GM18502 (cell line): ENCODE measurements at regions not wholly inside any gene's neighbourhood (a gene's known extent, or its start where the extent isn't known, plus 50 kb on each side); places are given as distances from the start of the nearest gene placed in this dataset.
A peak's percentile ranks its signal among the peaks of the same experiment; 100 is the strongest.

ENCODE experiments used
- ATAC-seq: cut with Tn5 transposase; IDR thresholded peaks from one replicate; pipeline ENCODE4 v1.9.1; 2021; ENCODE audit warnings: mild to moderate bottlenecking; ENCODE audit not compliant: unreplicated experiment, poor library complexity

DNA sequence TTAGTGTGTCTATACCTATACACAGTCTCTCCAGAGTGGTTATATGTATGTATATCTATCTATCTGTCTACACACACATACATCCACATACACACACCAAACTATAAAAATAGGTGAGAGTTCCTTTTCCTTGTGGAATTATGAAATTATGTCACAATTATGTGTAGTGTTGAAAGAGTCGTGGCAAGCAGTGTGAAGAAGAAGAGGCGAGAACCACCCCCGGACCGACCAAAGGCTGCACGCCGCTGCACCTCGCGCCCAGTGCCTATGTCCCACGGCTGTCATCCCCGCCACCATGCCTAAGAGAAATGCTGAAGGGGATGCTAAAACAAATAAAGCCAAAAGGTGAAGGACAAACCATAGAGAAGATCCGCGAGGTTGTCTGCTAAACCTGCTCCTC, 95.0 kb upstream of the RAP2B start:
- no peak for ATAC-seq

DNA sequence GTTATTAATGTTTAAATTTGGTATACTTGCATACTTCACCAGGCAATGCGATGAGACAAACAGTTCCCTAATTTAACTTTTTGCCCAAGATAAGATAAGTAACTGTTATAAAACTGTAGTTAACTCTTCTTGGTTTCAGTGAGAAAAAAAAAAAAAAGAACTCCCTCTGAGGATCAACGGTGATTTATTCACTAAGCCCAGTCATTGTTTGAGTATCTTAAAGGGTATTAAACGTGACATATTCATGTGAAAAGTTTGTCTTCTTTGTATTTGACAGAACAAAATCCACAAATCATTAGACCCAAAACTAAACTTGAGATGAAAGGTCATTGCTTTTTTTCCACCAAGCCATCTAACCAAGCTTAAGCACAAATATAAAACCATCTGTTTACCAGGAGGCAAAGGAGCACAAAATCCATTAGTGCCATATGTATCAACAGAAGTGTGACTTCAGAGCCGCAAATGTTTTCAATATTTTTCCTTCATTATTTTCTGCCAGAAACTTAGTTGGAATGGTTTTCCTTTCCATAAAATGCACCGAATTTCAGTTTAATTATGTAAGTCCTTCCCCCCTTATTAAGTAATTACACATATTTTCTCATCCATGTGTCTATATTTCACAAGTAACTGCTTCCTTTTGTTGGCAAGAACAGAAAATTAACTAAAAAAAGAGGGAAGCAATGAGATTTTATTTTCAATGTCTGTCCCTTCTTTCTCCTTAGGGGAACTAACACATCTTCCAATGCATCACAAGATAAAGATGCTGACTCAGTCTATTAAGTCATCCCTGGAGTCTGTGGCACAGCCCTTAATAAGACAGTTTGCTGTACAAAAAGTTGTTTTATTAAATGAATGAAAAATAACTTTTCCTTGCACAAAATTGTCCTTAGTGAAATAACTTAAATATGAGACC, 92.2 kb upstream of the RAP2B start:
- ATAC-seq = no peak

DNA sequence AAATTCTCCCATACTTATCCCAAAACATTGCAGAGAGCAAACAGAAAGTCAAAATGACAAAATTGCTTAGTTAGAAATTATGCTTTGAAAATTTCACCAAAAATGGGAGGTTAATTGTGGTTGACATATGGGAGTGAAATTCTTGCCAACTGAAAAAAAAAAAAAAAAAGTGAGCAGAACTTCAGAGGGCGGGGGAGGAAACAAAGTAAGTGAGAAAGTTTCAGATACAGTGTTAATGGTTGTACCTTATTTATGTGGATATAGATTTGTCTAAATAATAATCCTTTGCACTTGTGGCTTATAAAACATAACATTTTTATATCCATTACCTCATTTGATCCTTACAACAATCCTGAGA, 91.5 kb upstream of the RAP2B start:
- no peak for ATAC-seq

DNA sequence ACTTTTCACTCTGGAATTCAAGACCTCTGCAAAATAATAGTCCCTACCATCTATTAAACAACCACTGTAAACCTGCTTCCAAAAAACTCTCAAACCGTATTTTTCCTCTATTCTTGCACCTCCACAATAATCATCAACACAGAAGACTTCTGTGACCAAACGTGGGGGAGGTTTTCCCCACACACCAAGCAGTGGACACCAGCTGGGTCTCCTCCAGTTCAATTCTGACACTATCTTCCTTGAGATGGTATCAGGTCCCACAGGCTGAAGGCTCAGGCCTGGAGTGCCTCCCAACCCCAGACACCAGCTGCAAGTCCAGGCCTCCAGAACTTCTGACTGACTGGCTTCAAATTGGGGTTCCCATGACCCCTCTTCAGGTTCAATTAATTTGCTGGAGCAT, 89.6 kb upstream of the RAP2B start:
- no peak for ATAC-seq

DNA sequence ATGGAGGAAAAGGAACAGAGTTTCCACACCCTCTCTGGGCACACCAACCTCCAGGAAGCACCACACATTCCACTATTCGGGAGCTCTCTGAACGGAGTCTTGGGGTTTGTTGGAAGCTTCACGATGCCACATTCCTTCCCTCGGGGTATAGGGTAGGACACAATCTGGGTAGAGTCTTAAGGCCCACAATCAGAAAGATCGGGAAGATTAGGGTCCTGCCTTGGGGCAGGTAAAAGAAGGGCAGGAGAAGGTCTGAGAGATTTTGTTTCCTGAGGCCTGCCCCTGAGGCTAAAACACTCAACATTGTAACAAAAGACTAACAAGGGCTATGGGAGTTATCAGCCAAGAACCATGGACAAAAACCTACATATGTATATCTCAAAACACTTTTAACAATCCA, 89.2 kb upstream of the RAP2B start:
- no peak for ATAC-seq

DNA sequence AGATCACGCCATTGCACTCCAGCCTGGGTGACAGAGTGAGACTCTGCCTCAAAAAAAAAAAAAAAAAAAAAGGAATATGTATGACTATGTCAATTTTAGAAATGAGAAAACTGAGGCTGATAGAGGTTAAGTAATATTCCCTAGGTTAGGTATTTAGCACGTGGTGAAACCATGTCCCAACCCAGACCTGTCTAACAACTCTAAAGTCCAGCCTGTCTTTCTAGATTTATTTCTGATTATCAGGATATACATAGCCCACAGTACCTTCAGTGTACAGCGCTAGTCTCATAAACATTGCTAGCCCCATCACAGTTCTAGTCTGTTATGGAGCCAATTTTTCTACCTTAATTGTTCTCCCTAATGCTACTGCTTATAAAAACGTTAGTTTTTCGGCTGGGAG, 88.4 kb upstream of the RAP2B start:
- ATAC-seq = no peak

DNA sequence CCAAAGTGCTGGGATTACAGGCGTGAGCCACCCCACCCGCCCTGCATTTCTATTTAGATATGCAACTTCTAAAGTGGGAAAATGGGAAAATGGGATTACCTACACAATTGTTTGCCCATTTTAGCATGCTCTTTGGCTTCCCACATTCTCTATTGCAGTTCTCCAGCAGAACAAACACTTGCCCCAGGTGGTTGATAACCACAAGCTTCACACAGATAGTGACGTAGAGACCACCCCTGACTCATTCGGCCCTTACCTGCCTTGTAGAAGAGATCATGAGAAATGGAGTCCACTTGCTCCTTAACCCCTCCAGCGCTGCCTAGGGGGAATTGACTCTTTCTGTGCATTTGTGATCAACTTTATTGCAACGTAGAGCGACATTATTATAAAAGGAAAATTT, 83.2 kb upstream of the RAP2B start:
- no peak for ATAC-seq

DNA sequence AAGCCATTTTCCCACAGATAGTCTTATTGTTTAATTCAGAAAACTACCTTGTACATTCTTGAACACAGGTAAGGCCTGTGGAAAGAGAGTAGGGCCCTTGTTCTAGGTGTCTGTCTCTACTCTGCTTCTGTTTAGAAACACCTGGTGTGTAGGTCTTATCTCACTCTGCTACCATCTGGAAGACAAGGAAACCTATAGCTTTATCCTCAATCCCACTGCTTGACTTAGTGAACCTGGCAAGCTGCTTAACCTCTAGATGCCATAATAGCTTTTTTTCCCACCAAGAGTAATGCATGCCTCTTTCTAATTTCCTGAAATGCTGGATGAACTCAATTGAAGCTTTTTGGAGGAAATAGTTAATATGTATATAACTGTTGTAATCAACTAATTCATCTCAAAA, 82.6 kb upstream of the RAP2B start:
- no peak for ATAC-seq

DNA sequence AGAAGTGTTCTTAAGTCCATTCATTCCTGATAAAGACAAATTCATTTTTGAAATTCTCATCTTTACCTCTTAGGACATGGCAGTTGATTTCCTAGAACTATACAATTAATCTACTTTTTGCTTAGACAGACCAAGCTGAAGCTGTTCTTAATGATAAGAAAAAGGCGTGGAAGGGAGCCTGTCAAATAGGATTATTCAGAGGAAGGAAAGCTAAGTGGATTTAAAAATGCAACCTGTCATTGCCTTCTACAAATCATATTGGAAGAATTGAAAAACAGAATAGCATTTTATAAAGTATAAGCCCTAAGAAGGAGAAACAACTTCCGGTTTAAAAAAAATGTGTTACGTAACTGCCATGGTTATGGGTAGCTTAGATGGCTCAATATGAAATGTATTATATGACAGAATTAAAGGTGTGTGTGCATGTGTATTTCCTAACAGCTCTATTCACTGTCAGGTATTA, 81.2 kb upstream of the RAP2B start:
- ATAC-seq = no peak

DNA sequence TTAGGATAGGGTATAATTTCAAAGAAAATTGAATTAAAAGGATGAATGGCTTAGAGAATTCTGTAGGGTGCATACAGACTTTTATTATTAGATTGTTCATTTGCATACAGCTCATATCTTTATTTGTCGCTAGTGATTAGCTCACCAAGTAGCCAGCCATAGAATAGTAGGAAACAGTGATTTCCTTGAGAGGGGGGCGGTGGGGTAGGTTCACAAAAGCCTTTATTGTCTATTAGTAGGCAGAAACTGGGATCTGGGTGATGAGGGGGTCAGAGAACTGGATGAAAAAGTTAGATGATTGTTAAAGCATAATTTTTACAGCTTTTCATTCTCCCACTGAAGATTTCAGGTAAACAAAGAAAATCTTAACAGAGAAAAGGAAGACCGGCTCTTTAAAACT, 77.6 kb upstream of the RAP2B start:
- no peak for ATAC-seq

DNA sequence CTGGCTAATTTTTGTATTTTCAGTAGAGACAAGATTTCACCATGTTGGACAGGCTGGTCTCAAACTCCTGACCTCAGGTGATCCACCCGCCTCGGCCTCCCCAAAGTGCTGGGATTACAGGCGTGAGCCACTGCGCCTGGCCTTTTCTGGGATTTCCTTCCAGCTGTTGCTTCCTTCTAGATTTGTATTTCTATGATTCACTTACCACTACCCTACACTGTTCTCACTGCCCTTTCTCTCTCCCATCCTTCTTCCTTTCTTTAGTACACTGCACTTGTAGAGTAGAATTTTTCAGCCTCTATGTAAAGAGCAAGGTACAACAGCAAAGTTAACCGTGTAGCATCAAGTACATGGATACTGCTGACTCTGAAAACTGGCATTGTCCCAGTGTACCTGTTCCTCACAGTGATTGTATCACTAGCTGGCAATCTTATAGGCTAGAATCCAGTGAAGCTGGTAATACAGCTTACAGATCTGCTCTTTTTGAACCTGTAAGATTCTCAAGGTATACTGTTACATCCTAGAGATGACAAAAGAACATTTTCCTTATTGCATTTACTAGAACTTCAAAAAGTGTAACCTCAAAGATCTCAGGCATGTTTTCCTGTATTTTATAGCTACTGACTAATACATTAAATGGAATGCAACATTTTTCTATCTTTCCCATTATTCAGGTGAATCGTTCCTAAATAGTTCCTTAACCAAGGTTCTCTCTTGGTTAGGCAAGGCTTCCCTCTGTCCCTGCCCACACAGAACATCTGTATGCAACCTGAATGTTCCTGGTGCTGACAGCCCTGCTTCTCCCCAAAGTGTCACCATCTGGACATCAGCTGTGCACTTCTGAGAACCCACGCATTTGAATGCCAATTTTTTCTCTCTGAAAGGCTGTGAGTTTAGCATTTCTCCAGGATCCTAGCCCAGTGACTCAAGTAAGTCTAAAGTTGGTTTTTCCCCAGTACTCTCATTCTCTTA, 74.1 kb upstream of the RAP2B start:
- no peak for ATAC-seq

DNA sequence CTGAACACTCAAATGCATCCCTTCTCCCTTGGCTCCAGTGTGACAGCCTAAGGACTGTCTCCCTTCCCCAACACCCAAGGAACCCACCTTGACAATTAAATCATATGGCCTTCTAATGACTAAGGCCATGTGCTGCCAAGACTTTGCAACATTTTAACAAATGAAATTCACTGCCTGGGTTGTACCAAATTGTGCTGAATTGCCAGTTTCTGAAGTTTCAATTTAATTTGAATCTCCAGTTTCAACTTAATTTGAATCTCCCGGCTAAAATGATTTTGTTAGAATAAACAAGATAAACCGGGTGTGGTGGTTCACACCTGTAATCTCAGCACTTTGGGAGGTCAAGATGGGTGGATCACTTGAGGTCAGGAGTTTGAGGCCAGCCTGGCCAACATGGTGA, 72.4 kb upstream of the RAP2B start:
- no peak for ATAC-seq

DNA sequence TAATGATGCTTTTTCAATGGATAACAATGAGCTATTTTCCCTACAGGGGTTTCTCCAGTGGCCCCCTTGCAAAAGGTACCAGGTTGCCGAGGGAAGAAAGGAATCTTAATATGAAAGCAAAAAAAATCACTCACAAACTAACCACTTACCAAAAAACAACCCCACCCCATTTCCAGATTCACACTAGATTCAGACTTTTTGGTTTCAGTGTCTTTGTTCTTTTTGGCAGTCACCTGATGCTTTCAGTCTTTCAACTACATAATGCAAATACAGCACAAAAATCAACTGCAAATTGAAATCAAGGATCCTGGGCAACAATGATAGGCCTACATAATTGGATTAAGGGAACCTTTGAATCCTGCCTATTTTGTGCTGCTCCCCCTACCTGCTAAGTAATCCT, 71.1 kb upstream of the RAP2B start:
- ATAC-seq = peak; percentile 59

DNA sequence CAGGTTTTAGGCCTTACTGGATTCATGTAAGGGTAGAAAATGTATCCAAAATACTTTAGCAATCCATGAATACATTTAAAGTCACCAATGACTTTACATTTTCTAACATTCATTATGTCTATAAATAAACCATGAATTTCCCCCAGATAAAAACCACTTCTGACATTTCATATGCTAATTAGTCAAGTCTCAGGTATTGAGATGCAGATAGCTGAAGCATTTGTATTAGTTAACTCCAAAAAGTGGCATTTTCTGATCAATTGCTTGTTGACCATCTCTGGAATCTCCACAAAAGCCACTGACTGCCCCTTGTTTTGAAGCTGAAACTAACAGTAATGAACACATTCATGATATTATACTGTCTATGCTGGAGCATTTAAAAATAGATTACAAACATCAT, 68.4 kb upstream of the RAP2B start:
- no peak for ATAC-seq

DNA sequence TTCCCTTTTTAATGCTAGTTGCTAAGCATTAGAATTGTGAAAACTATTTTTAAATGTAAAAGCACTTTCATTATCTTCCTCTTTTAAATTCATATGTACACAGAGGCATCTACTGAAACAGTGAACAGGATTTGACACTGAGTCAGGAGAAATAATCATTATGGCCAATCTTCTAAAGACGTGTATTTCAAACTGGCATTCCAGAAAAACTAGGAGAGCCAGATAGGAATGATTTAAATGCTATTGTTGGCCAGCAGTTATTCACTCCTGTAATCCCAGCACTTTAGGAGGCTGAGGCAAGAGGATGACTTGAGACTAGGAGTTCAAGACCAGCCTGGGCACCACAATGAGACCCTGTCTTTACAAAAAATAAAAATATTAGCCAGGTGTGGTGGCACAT, 67.6 kb upstream of the RAP2B start:
- no peak for ATAC-seq

DNA sequence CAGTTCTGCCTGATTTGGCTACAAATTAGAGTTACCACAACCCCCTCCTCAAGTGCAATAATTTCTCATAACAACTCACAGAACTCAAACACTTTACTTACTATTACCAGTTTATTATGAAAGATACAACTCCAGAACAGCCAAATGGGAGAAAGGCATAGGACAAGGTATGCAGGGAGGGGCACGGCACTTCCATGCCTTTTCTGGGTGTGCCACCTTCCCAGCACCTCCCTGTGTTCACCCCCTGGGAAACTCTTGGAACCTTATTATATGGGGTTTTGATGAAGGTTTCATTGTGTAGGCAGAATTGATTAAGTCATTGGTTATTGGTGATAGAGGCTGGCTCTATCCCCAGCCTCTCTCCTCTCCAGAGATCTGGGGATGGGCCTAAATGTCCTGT, 66.6 kb upstream of the RAP2B start:
- ATAC-seq = no peak

DNA sequence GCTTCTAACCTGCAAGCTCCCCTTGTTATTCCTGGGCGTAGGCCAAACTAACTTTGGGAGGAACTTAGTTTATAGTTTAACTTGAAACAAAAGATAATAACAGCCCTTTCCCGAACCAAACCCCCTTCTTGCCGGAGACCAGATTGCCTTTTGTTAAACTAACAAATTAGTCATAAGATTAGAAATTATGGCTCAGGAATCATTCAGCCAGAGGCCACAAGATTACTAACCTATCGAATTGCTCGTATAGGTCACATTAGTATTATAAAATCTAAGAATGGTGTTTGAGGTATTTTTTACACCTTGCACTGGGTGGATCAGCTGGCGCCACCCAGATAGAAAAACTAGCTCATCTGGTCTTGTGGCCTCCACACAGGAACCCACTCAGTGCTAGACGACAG, 65.3 kb upstream of the RAP2B start:
- ATAC-seq = no peak

DNA sequence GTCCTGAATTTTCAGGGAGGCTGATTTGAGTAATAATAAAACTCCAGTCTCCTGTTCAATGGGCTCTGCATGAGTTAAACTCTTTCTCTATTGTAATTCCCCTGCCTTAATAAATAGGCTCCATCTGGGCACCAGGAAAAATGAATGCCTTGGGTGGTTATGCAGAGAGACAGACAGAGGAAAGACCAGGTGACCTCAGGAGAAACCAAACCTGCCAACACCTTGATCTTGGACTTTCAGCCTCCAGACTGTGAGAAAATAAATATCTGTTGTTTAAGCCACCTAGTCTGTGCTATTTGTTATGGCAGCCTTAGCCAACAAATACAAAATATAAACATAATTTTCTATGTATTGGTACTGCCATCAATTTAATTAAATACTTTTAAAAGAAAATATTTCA, 64.8 kb upstream of the RAP2B start:
- ATAC-seq = no peak

DNA sequence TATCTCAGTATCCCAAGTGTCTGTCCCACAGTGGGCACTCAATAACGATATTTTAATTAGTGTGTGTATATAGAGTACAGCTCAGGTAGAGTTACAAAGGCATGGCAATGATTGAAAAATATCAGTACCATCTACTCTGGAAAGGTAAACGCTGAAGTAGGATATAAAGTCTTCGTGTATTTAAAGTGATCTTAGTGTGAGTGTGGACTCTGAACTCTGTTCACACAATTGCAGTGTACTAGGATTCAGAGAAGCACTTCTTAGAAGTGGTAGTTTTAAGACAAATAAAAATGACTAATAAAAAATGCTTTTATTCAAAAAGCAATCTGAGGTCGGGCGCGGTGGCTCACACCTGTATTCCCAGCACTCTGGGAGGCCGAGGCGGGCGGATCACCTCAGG, 62.9 kb upstream of the RAP2B start:
- no peak for ATAC-seq

DNA sequence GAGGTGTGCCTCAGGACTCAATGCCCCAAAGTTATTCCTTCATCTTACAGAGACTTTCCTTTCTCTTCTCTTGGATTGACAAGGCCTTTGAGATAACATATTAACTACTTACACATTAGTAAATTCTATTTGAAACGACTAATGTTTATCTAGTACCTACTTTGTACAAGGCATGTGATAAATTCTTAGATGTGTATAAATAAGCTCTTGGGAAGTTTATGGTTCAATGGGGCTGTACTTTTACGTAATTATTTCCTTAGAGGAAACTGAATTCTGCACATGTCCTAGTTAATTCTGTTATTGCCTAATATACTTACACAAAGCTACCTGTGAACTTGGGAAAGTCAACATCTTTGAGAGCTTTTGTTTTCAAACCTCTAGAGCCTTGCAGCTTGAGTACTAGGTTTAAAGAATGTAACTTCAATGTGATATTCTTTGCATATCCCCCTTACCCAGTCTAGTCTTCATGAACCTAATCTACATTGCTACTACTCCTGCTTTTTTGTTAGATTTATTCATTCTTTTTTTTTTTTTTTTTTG, 58.5 kb upstream of the RAP2B start:
- no peak for ATAC-seq

DNA sequence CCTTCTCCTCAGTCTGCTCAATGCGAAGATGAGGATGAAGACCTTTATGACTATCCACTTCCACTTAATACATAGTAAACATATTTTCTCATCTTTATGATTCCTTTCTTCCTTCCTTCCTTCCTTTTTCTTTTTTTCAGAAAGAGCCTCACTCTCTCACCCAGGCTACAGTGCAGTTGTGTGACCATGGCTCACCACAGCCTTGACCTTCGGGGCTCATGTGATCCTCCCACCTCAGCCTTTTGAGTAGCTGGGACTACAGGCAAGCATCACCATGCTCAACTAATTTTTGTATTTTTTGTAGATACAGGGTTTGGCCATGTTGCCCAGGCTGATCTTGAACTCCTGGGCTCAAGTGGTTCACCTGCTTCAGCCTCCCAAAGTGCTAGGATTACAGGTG, 52.0 kb upstream of the RAP2B start:
- ATAC-seq = no peak
